GM12874 (cell line): ENCODE measurements at regions not wholly inside any gene's neighbourhood (a gene's known extent, or its start where the extent isn't known, plus 50 kb on each side); places are given as distances from the start of the nearest gene placed in this dataset.

Experiments
- CTCF ChIP-seq: IDR thresholded peaks from 2 replicates; pipeline ENCODE4 v1.5.1; 2011; ENCODE audit warnings: low read depth, mild to moderate bottlenecking, control low read depth, low read length, moderate library complexity; ENCODE audit not compliant: insufficient read depth

GRCh38 chr6:169897601-169898358 is 146.4 kb downstream of the ERMARD start:
- TF ChIP-seq CTCF, result no peak

GRCh38 chr6:169896826-169897456 is 145.5 kb downstream of the ERMARD start:
- no peak for TF ChIP-seq CTCF

GRCh38 chr6:169895926-169896761 is 144.7 kb downstream of the ERMARD start:
- no peak for TF ChIP-seq CTCF

GRCh38 chr6:169895000-169895759 is 143.8 kb downstream of the ERMARD start:
- no peak for TF ChIP-seq CTCF

GRCh38 chr6:169894377-169894960 is 143.0 kb downstream of the ERMARD start:
- no peak for TF ChIP-seq CTCF

GRCh38 chr6:169893624-169894023 is 142.2 kb downstream of the ERMARD start:
- TF ChIP-seq CTCF, result no peak
